HFF-Myc (cell line): ENCODE measurements at regions not wholly inside any gene's neighbourhood (a gene's known extent, or its start where the extent isn't known, plus 50 kb on each side); places are given as distances from the start of the nearest gene placed in this dataset.
"Not testable (repeated sequence)": the region's sequence is repeated elsewhere in the genome, so short reads cannot be mapped to it uniquely, and the experiment has no call there.

Source experiments
- DNase-seq: peaks from one replicate; pipeline ENCODE4 v3.0.0-alpha.2; 2011; ENCODE audit warnings: low read depth; ENCODE audit errors: extremely low read depth
- H3K4me3 ChIP-seq: replicated peaks from 2 replicates; pipeline ENCODE4 v1.5.1; 2011; ENCODE audit warnings: low read depth, mild to moderate bottlenecking, control low read depth, low read length
- TF ChIP-seq, protein P1 (sequence below): IDR thresholded peaks from 2 replicates; pipeline ENCODE4 v1.5.1; 2012; ENCODE audit warnings: mild to moderate bottlenecking, low read depth, low read length, control low read depth; ENCODE audit errors: missing control alignments

DNA sequence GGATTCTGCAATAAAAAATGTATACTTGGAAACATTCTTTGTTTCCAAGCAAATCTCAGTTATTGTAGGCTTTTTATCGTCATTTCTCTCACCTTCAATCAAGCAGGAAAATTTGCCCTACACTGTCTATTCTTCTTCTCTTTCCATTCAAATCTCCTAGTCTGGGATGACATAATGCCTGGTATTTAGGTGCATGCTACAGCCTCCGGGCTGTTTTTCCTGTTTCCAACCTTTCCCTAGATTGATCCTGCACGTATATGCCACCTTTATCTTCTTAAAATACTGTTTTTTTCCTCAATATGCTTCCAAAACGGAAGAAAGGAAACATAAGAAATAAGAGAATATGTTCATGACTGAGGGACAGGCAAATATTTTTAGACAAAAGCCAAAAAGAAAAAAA is 249.1 kb upstream of the UBASH3B start:
- TF ChIP-seq, protein P1, sequence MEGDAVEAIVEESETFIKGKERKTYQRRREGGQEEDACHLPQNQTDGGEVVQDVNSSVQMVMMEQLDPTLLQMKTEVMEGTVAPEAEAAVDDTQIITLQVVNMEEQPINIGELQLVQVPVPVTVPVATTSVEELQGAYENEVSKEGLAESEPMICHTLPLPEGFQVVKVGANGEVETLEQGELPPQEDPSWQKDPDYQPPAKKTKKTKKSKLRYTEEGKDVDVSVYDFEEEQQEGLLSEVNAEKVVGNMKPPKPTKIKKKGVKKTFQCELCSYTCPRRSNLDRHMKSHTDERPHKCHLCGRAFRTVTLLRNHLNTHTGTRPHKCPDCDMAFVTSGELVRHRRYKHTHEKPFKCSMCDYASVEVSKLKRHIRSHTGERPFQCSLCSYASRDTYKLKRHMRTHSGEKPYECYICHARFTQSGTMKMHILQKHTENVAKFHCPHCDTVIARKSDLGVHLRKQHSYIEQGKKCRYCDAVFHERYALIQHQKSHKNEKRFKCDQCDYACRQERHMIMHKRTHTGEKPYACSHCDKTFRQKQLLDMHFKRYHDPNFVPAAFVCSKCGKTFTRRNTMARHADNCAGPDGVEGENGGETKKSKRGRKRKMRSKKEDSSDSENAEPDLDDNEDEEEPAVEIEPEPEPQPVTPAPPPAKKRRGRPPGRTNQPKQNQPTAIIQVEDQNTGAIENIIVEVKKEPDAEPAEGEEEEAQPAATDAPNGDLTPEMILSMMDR: no peak

DNA sequence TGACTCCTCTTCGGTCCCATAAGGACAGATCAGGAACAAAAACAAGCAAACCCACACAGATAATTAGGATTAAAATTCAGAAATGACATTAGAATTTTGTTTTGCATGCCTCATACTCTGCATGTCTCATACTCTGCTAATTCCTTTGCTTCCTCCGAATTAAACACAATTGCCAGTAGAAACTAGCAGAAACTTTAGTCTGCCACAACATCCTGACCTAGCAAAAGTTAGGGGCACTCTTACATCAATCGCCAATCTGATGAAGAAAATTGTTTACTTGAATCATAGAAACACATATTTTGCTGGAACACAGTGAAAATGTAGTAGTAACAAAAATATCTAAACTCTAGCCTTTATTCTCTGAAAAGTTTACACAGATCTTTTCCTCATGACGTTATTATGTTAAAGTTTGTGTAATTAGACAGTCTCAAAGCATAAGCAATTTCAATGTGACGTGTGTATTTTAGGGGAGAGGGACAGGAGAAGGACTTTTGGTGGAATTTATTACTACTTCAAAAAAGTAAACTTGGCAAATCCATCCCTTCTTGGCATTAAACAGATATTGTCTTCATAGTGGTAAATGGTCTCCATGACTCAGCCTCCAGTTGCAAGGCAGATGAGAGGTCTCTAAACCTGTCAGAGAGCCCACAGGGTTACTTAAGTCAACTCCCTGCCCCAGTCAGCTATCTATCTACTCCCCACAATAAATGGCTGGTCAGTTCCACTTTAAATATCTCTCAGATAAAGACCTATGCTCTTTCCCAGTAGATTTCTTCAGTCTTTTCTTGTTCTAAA is 249.8 kb upstream of the UBASH3B start:
- H3K4me3 ChIP-seq: no peak overlapping the region
- TF ChIP-seq, protein P1: no peak
- no peak for DNase-seq

More for the DNA sequence above, 249.1 kb upstream of the UBASH3B start:
- DNase-seq: no peak
- no peak overlapping the region for H3K4me3 ChIP-seq

DNA sequence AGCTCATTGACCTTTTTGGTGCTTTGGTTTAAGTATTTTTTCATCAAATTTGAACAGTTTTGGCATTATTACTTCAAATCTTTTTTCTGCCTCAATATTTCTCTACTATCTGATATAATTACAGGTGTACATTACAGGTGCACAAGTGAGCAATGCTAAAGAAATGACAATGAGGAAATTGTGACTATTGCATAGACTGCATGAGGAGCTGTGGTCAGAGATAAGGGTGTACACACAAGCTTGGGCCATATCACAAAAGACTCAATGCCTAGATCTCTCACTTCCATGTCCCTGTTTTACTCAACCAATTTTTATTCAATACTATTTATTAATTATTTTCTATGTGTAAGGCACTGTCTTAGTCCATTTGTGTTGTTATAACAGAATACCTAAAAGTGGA is 251.0 kb upstream of the UBASH3B start:
- TF ChIP-seq, protein P1: no peak
- no peak for DNase-seq
- no peak overlapping the region for H3K4me3 ChIP-seq

GRCh38 chr11:122401581-122401980 is 253.9 kb upstream of the UBASH3B start:
- DNase-seq, H3K4me3 ChIP-seq: not testable (repeated sequence)

- no peak overlapping the region for H3K4me3 ChIP-seq
- TF ChIP-seq, protein P1: no peak
- no peak for DNase-seq
Measured at GRCh38 chr11:122399375-122399774, 256.1 kb upstream of the UBASH3B start.

DNA sequence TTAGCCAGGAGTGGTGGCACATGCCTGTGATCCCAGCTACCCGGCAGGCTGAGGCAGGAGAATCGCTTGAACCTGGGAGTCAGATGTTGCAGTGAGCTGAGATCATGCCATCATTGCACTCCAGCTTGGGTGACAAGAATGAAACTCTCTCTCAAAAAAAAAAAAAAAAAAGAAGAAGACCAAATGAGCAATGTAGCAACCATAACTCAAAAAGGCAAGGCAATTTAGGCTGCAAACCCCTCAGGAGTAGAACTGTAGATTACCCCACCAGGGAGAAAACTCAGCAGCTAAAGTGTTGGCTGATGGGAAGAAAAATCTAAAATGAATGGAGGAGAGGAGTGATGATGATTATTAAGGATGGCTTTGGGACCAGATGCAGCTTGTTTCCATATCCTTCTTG is 256.7 kb upstream of the UBASH3B start:
- DNase-seq: no peak
- TF ChIP-seq, protein P1: no peak
- H3K4me3 ChIP-seq: no peak overlapping the region

- no peak overlapping the region for H3K4me3 ChIP-seq
- TF ChIP-seq, protein P1: no peak
- no peak for DNase-seq
Measured at GRCh38 chr11:122398167-122398566, 257.4 kb upstream of the UBASH3B start.
